H1 (cell line): ENCODE measurements at regions not wholly inside any gene's neighbourhood (a gene's known extent, or its start where the extent isn't known, plus 50 kb on each side); places are given as distances from the start of the nearest gene placed in this dataset.

Experiments used
- CTCF ChIA-PET: fragments of 300-600 bp; sonication (Branson Sonifier 250); formaldehyde crosslinking; loops from one replicate; lab custom pipeline; 2021; ENCODE audit not compliant: partially characterized antibody; lab: Charles Lee
- POLR2A ChIA-PET: fragments of 300-600 bp; sonication (Branson Sonifier 250); formaldehyde crosslinking; loops from one replicate; lab custom pipeline; 2021; ENCODE audit warnings: inconsistent platforms; ENCODE audit not compliant: partially characterized antibody; lab: Charles Lee
- DNase-seq, 2 experiments: peaks; one replicate each; pipeline versions ENCODE4 v3.0.0 to v3.0.0-alpha.2; 2010 to 2022; ENCODE audit warnings: low spot score in 2 of 2, low read depth in 1 of 2, mixed read lengths in 1 of 2
- FAIRE-seq: peaks from 2 replicates; lab custom pipeline; 2011; peaks lifted over from hg19 to GRCh38; lab: Jason Lieb, UNC
- H2AFZ ChIP-seq: 2 replicates; pipeline ENCODE4 v1.8.1; 2012; ENCODE audit warnings: low read length, inconsistent platforms
- H2AK5ac ChIP-seq: 2 replicates; pipeline ENCODE4 v1.6.1; 2013; ENCODE audit warnings: low read depth, low read length
- H2BK120ac ChIP-seq: replicated peaks from 2 replicates; pipeline ENCODE3; 2013; ENCODE audit warnings: low read depth, low read length, inconsistent platforms
- H2BK12ac ChIP-seq: 2 replicates; pipeline ENCODE4 v1.6.1; 2013; ENCODE audit warnings: low read depth, low read length
- H2BK15ac ChIP-seq: 2 replicates; pipeline ENCODE4 v1.6.1; 2013; ENCODE audit warnings: low read length
- H2BK20ac ChIP-seq: 2 replicates; pipeline ENCODE4 v1.6.1; 2013; ENCODE audit warnings: low read length
- H2BK5ac ChIP-seq: 2 replicates; pipeline ENCODE4 v1.6.1; 2013; ENCODE audit warnings: low read depth, low read length
- H3K14ac ChIP-seq: 2 replicates; pipeline ENCODE4 v1.6.1; 2013; ENCODE audit warnings: inconsistent platforms; ENCODE audit not compliant: insufficient read length
- H3K18ac ChIP-seq: 2 replicates; pipeline ENCODE4 v1.6.1; 2013; ENCODE audit warnings: low read length; ENCODE audit errors: extremely low read depth
- H3K23ac ChIP-seq: 2 replicates; pipeline ENCODE4 v1.6.1; 2013; ENCODE audit warnings: inconsistent platforms; ENCODE audit not compliant: insufficient read length
- H3K23me2 ChIP-seq: 2 replicates; pipeline ENCODE4 v1.6.1; 2013; ENCODE audit warnings: low read depth, low read length
- H3K27ac ChIP-seq: 2 replicates; pipeline ENCODE4 v1.6.1; 2011; ENCODE audit warnings: low read depth, low read length, inconsistent platforms
- H3K27me3 ChIP-seq, 4 experiments: replicated peaks in 1 of 4; 1 replicate in 1 of 4; 2 replicates in 3 of 4; pipeline versions ENCODE4 v1.6.1 to v1.8.1; 2011 to 2013; ENCODE audit warnings: low read length in 3 of 4, mild to moderate bottlenecking in 3 of 4, inconsistent platforms in 2 of 4, mixed read lengths in 2 of 4, moderate library complexity in 1 of 4; ENCODE audit not compliant: control insufficient read depth in 3 of 4, insufficient read depth in 3 of 4; ENCODE audit errors: extremely low read depth in 1 of 4
- H3K36me3 ChIP-seq, 4 experiments: 2 replicates each; pipeline versions ENCODE4 v1.6.1 to v1.8.1; 2011 to 2013; ENCODE audit warnings: mild to moderate bottlenecking in 4 of 4, low read length in 3 of 4, moderate library complexity in 2 of 4, control low read depth in 1 of 4, inconsistent platforms in 1 of 4; ENCODE audit not compliant: insufficient read depth in 4 of 4, control insufficient read depth in 2 of 4
- H3K4ac ChIP-seq: replicated peaks from 2 replicates; pipeline ENCODE3; 2013; ENCODE audit warnings: low read length, low read depth, mixed read lengths, inconsistent platforms; ENCODE audit not compliant: insufficient read length
- H3K4me1 ChIP-seq, 4 experiments: replicated peaks in 1 of 4; 1 replicate in 1 of 4; 2 replicates in 3 of 4; pipeline versions ENCODE4 v1.6.1 to v1.8.1; 2011 to 2013; ENCODE audit warnings: low read length in 3 of 4, inconsistent platforms in 2 of 4, mixed read lengths in 1 of 4; ENCODE audit not compliant: insufficient read depth in 4 of 4, control insufficient read depth in 3 of 4
- H3K4me2 ChIP-seq, 2 experiments: 2 replicates each; pipeline versions ENCODE4 v1.6.1 to v1.8.1; 2011 to 2013; ENCODE audit warnings: low read depth in 2 of 2, low read length in 2 of 2, control low read depth in 1 of 2, inconsistent platforms in 1 of 2, mild to moderate bottlenecking in 1 of 2; ENCODE audit not compliant: insufficient read depth in 1 of 2
- H3K4me3 ChIP-seq, 4 experiments: fragments of 200-600, 300-600 bp in 1 of 4; sonication (generic), shearing (Covaris generic), sonication (Bioruptor Twin) in 1 of 4; 2 replicates each; pipeline versions ENCODE4 v1.5.1 to v1.8.1; 2011 to 2016; ENCODE audit warnings: low read length in 4 of 4, low read depth in 3 of 4, control low read depth in 2 of 4, inconsistent platforms in 2 of 4, mild to moderate bottlenecking in 2 of 4, mixed read lengths in 1 of 4, moderate library complexity in 1 of 4; ENCODE audit not compliant: insufficient read depth in 2 of 4; ENCODE audit errors: extremely low read depth in 1 of 4
- H3K56ac ChIP-seq: replicated peaks from 2 replicates; pipeline ENCODE3; 2013; ENCODE audit warnings: low read depth, mild to moderate bottlenecking, mixed read lengths, low read length, inconsistent platforms; ENCODE audit not compliant: insufficient read length
- H3K79me1 ChIP-seq: 2 replicates; pipeline ENCODE4 v1.6.1; 2013; ENCODE audit warnings: low read depth, low read length, control low read depth
- H3K79me2 ChIP-seq, 2 experiments: 2 replicates each; pipeline versions ENCODE4 v1.6.1 to v1.8.1; 2012 to 2013; ENCODE audit warnings: low read length in 2 of 2, mild to moderate bottlenecking in 2 of 2, inconsistent platforms in 1 of 2; ENCODE audit not compliant: insufficient read depth in 2 of 2, control insufficient read depth in 1 of 2
- H3K9ac ChIP-seq, 4 experiments: replicated peaks in 1 of 4; 1 replicate in 1 of 4; 2 replicates in 3 of 4; pipeline versions ENCODE4 v1.6.1 to v1.8.1; 2011 to 2013; ENCODE audit warnings: low read depth in 3 of 4, low read length in 3 of 4, control low read depth in 2 of 4, mild to moderate bottlenecking in 2 of 4, moderate library complexity in 2 of 4, inconsistent platforms in 1 of 4; ENCODE audit errors: extremely low read depth in 1 of 4
- H3K9me3 ChIP-seq, 2 experiments: 2 replicates each; pipeline versions ENCODE4 v1.6.1 to v1.8.1; 2012 to 2013; ENCODE audit warnings: mild to moderate bottlenecking in 2 of 2, moderate library complexity in 2 of 2, control low read depth in 1 of 2, inconsistent platforms in 1 of 2, low read depth in 1 of 2, low read length in 1 of 2, mixed read lengths in 1 of 2; ENCODE audit not compliant: insufficient read depth in 2 of 2
- H4K20me1 ChIP-seq, 2 experiments: replicated peaks in 1 of 2; 2 replicates each; pipeline versions ENCODE3 to v1.8.1; 2011 to 2013; ENCODE audit warnings: inconsistent platforms in 2 of 2, low read length in 2 of 2, mild to moderate bottlenecking in 1 of 2; ENCODE audit not compliant: insufficient read depth in 2 of 2, control insufficient read depth in 1 of 2
- H4K5ac ChIP-seq: 2 replicates; pipeline ENCODE4 v1.6.1; 2013; ENCODE audit warnings: low read length, low read depth, mixed read lengths, inconsistent platforms; ENCODE audit not compliant: insufficient read length
- H4K8ac ChIP-seq: 2 replicates; pipeline ENCODE4 v1.8.0; 2013; ENCODE audit warnings: mild to moderate bottlenecking, moderate library complexity, low read length, inconsistent platforms; ENCODE audit not compliant: insufficient read depth; ENCODE audit errors: extremely low read depth
- H4K91ac ChIP-seq: replicated peaks from 2 replicates; pipeline ENCODE3; 2013; ENCODE audit warnings: low read length, mixed read lengths, inconsistent platforms; ENCODE audit not compliant: insufficient read length
- BCL11A ChIP-seq, 2 experiments: IDR thresholded peaks; one replicate each; pipeline ENCODE4 v1.6.1; 2011; ENCODE audit warnings: low read depth in 2 of 2, low read length in 2 of 2, mild to moderate bottlenecking in 2 of 2
- HDAC6 ChIP-seq: IDR thresholded peaks from one replicate; pipeline ENCODE4 v1.7.1; 2012; ENCODE audit warnings: low read depth, mild to moderate bottlenecking, inconsistent platforms, low read length, moderate library complexity
- PHF8 ChIP-seq: fragments of 200-600 bp; sonication (generic); conservative IDR thresholded peaks from 2 replicates; pipeline ENCODE4 v1.7.1; 2012; ENCODE audit warnings: low read depth, mild to moderate bottlenecking, inconsistent platforms, low read length, moderate library complexity
- POU5F1 ChIP-seq: IDR thresholded peaks from 2 replicates; pipeline ENCODE4 v1.6.1; 2011; ENCODE audit warnings: low read depth, mild to moderate bottlenecking, low read length, moderate library complexity
- SAP30 ChIP-seq: fragments of 300-600 bp; sonication (generic); IDR thresholded peaks from 2 replicates; pipeline ENCODE4 v1.7.1; 2012; ENCODE audit warnings: low read length, moderate library complexity, mild to moderate bottlenecking, inconsistent platforms; ENCODE audit not compliant: insufficient read depth, insufficient replicate concordance
- SIRT6 ChIP-seq: IDR thresholded peaks from one replicate; pipeline ENCODE4 v1.7.1; 2012; ENCODE audit warnings: low read length, inconsistent platforms
- SP2 ChIP-seq: IDR thresholded peaks from 2 replicates; pipeline ENCODE4 v1.6.1; 2012; ENCODE audit warnings: mild to moderate bottlenecking, low read length, inconsistent platforms
- SP4 ChIP-seq: IDR thresholded peaks from 2 replicates; pipeline ENCODE4 v1.6.1; 2012; ENCODE audit warnings: low read length, inconsistent platforms
- SUZ12 ChIP-seq: fragments of 200-600 bp; sonication (generic); IDR thresholded peaks from 2 replicates; pipeline ENCODE4 v1.6.1; 2012; ENCODE audit warnings: mild to moderate bottlenecking, inconsistent platforms, low read length, moderate library complexity, mixed read lengths
- TBP ChIP-seq: IDR thresholded peaks from 2 replicates; pipeline ENCODE4 v1.6.1; 2011; ENCODE audit warnings: low read depth, low read length, improper control_type of control experiment
- YY1 ChIP-seq: IDR thresholded peaks from 2 replicates; pipeline ENCODE4 v1.6.1; 2011; ENCODE audit warnings: low read depth, mild to moderate bottlenecking, low read length
- WGBS, 2 experiments: shearing (Covaris generic) in 1 of 2; methylation state at CpG; one replicate each; pipeline versions ENCODE4 v1.1.6 to v1.1.7; 2013 to 2015; ENCODE audit warnings: low lambda C conversion rate in 2 of 2, mixed read lengths in 2 of 2, inconsistent platforms in 1 of 2, low coverage in 1 of 2, missing lambda C conversion rate in 1 of 2; ENCODE audit not compliant: insufficient replicate concordance in 2 of 2, insufficient coverage in 1 of 2, insufficient read length in 1 of 2; ENCODE audit errors: extremely low coverage in 1 of 2, missing lambda C conversion rate in 1 of 2; 5-methylcytosine and 5-hydroxymethylcytosine counted together

- ChIA-PET CTCF (no interaction called here), POLR2A (no interaction called here)
- H2AK5ac ChIP-seq = no peak overlapping the region
- no peak overlapping the region for H2AFZ ChIP-seq
- H3K4me2 ChIP-seq = no peak overlapping the region
- no peak overlapping the region for H3K4ac ChIP-seq
- H4K20me1 ChIP-seq = no peaks in the 10 kb centered on the region
- H3K4me3 ChIP-seq = no peak overlapping the region
- WGBS, 2 experiments = 89% methylated on average over 4 of the region's 4 CpGs; no CpG with 5 or more reads in 1 of the 2 experiments
- FAIRE-seq (no peak), DNase-seq (no peak)
- no peak overlapping the region for H2BK15ac ChIP-seq
- no peaks in the 10 kb centered on the region; the same call in 1 of the 2 replicates for H3K23me2 ChIP-seq
- no peak overlapping the region for H2BK20ac ChIP-seq
- no peak overlapping the region for H4K8ac ChIP-seq
- H3K18ac ChIP-seq = no peak overlapping the region
- H4K91ac ChIP-seq = no peak overlapping the region
- no peaks in the 10 kb centered on the region for H3K9me3 ChIP-seq
- no peak for TF ChIP-seq SP4
- TF ChIP-seq TBP = no peak
- TF ChIP-seq YY1 = no peak
- TF ChIP-seq SIRT6 = no peak
- TF ChIP-seq HDAC6 = no peak
- TF ChIP-seq SP2 = no peak
- no peak for TF ChIP-seq POU5F1
- no peak for TF ChIP-seq PHF8
- no peak for TF ChIP-seq SAP30
- TF ChIP-seq SUZ12 = no peak
- no peak for TF ChIP-seq BCL11A (IDR thresholded peaks at IDR 0.05; ENCODE audit: low read depth in 2 of 2, low read length in 2 of 2)
- no peaks in the 10 kb centered on the region for H3K4me1 ChIP-seq
- no peak overlapping the region for H2BK12ac ChIP-seq
- no peak overlapping the region for H3K56ac ChIP-seq
- H3K27me3 ChIP-seq = no peaks in the 10 kb centered on the region
- no peak overlapping the region for H3K14ac ChIP-seq
- no peaks in the 10 kb centered on the region for H3K36me3 ChIP-seq
- H2BK5ac ChIP-seq = no peak overlapping the region
- no peak overlapping the region for H2BK120ac ChIP-seq
- no peak overlapping the region for H3K9ac ChIP-seq
- no peaks in the 10 kb centered on the region for H3K79me1 ChIP-seq
- no peaks in the 10 kb centered on the region for H3K79me2 ChIP-seq
- H3K23ac ChIP-seq = no peak overlapping the region
- H4K5ac ChIP-seq = no peak overlapping the region
- H3K27ac ChIP-seq = no peak overlapping the region
Measured at GRCh38 chr10:30171601-30172000, 112.2 kb upstream of the JCAD start.
